Upper lobe of right lung (tissue), 1 donor: ENCODE measurements at regions not wholly inside any gene's neighbourhood (a gene's known extent, or its start where the extent isn't known, plus 50 kb on each side); places are given as distances from the start of the nearest gene placed in this dataset.

ENCODE experiments used
- ATAC-seq: fragments of 200-7000 bp; cut with Tn5 transposase; one replicate; pipeline ENCODE4 v1.9.1; 2020; ENCODE audit warnings: mild to moderate bottlenecking, moderate library complexity
- DNase-seq: peaks from one replicate; pipeline ENCODE4 v3.0.0-alpha.2; 2020
- H3K27ac ChIP-seq: fragments of 200-600 bp; one replicate; pipeline ENCODE4 v1.8.0; 2022
- H3K27me3 ChIP-seq: fragments of 200-600 bp; one replicate; pipeline ENCODE4 v1.8.0; 2022; ENCODE audit warnings: mild to moderate bottlenecking
- H3K36me3 ChIP-seq: fragments of 200-600 bp; one replicate; pipeline ENCODE4 v1.8.0; 2022
- H3K4me1 ChIP-seq: fragments of 200-600 bp; one replicate; pipeline ENCODE4 v1.8.0; 2022
- H3K4me3 ChIP-seq: fragments of 200-600 bp; one replicate; pipeline ENCODE4 v1.8.0; 2022; ENCODE audit warnings: mild to moderate bottlenecking
- H3K9me3 ChIP-seq: fragments of 200-600 bp; one replicate; pipeline ENCODE4 v1.8.0; 2022
- intact Hi-C: fragments of 100-400 bp; cut with DNase I; formaldehyde crosslinking; loops from one replicate; pipeline ENCODE4 v1.11.0; 2022
- TF ChIP-seq, protein P1 (sequence below): fragments of 200-600 bp; IDR thresholded peaks from one replicate; pipeline ENCODE4 v1.8.0; 2022; ENCODE audit warnings: antibody characterized with exemption
- donor health status: DM: no; HTN: yes; CAD: no; lungs with severe emphysema.

DNA sequence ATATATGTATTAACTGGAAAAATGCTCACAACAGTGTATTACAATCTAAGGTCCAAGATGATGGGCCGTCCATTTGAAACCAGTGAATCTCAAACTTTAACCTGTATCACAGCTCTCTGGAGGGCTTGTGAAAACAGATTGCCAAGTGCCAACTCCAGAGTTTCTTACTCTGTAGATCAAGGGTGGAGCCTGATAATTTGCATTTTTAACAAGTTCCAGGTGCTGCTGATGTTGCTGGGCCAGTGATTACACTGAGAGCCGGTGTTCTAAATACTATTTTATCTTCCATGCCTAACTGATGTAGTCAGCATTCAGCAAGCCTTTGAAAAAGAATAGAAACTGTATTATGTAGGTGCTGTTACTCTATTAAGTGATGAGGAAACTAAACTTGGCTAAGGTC lies 269.9 kb upstream of the FERD3L start:
- ATAC-seq (no peak), DNase-seq (no peak)
- Histone ChIP-seq H3K27me3 (no peaks in the 10 kb centered on the region), H3K4me1 (no peaks in the 10 kb centered on the region), H3K36me3 (no peaks in the 10 kb centered on the region), H3K9me3 (no peaks in the 10 kb centered on the region), H3K4me3 (no peak overlapping the region), H3K27ac (no peak overlapping the region)
- TF ChIP-seq, protein P1, sequence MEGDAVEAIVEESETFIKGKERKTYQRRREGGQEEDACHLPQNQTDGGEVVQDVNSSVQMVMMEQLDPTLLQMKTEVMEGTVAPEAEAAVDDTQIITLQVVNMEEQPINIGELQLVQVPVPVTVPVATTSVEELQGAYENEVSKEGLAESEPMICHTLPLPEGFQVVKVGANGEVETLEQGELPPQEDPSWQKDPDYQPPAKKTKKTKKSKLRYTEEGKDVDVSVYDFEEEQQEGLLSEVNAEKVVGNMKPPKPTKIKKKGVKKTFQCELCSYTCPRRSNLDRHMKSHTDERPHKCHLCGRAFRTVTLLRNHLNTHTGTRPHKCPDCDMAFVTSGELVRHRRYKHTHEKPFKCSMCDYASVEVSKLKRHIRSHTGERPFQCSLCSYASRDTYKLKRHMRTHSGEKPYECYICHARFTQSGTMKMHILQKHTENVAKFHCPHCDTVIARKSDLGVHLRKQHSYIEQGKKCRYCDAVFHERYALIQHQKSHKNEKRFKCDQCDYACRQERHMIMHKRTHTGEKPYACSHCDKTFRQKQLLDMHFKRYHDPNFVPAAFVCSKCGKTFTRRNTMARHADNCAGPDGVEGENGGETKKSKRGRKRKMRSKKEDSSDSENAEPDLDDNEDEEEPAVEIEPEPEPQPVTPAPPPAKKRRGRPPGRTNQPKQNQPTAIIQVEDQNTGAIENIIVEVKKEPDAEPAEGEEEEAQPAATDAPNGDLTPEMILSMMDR: no peak
- intact Hi-C loops: no loop called here

DNA sequence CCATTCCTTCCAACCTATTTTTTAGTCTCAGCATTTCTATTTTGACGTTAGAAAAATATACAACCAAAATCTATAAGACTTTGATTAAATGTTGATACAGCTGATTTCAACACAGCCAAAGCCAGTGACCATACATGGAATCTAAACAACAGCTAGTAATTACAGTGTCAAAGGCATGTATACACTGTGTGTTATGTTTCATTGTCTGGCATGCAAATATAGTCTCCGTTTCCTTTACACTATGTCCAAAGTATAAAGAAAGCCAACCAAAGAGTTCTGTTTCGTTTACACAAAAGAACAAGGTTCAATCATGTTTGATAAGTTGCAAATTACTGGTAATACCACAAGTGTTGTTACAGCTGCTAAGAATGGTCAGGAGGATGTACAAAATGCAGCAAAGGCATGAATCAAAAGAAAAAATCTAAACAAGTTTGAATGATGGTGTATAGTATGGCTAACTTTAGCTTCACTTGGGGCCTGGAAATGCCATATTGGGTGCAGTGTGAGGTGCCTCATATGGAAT lies 268.3 kb upstream of the FERD3L start:
- Histone ChIP-seq H3K27me3 (no peaks in the 10 kb centered on the region), H3K4me3 (no peak overlapping the region), H3K36me3 (no peaks in the 10 kb centered on the region), H3K27ac (no peak overlapping the region), H3K9me3 (no peaks in the 10 kb centered on the region), H3K4me1 (no peaks in the 10 kb centered on the region)
- ATAC-seq (no peak), DNase-seq (no peak)
- intact Hi-C loops: no loop called here
- TF ChIP-seq, protein P1: no peak

DNA sequence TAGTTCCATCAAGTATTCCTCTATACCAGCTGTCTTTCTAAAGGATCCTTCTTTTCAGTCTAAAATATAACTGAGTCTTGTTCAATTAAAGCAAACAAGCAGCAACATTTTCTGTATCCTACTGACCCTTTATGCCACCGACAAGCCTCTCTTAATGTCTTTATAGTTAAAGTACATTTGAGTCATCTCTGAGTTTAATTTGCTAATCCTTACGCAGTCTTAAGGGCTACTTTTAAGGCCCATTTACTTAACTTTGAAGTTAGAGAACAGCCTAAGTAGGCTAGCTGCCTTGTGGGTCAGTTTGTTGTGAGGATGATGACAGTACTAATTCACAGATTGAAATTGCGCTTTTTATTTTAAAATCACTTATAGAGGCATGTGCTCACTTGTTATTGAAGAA lies 265.5 kb upstream of the FERD3L start:
- TF ChIP-seq, protein P1: no peak
- H3K4me3 ChIP-seq: no peak overlapping the region
- DNase-seq: no peak
- H3K27me3 ChIP-seq: no peaks in the 10 kb centered on the region
- ATAC-seq: no peak
- H3K36me3 ChIP-seq: no peaks in the 10 kb centered on the region
- H3K9me3 ChIP-seq: no peaks in the 10 kb centered on the region
- no peaks in the 10 kb centered on the region for H3K4me1 ChIP-seq
- H3K27ac ChIP-seq: no peak overlapping the region
- intact Hi-C loops: no loop called here

DNA sequence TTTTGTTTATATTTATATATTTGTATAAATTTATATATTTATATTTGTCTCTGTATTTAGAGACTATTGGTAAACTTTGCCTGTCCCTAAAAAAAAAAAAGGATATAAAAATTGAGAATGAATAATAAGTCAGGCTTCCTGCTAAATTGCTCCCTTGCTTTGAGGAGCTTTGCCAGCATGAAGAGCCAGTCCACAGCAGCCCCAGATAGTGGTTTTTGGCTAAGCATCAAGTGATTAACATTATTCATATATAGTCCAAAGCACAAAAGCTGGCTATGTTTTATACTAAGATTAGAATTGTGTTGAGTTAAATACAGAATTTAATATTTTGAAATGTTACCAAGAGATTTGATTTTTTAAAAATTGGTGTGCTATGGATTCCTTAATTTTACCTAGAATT lies 264.9 kb upstream of the FERD3L start:
- Histone ChIP-seq H3K27me3 (no peaks in the 10 kb centered on the region), H3K27ac (no peak overlapping the region), H3K9me3 (no peaks in the 10 kb centered on the region), H3K36me3 (no peaks in the 10 kb centered on the region), H3K4me1 (no peaks in the 10 kb centered on the region), H3K4me3 (no peak overlapping the region)
- intact Hi-C loops: no loop called here
- TF ChIP-seq, protein P1: no peak
- no peak for DNase-seq
- no peak for ATAC-seq

DNA sequence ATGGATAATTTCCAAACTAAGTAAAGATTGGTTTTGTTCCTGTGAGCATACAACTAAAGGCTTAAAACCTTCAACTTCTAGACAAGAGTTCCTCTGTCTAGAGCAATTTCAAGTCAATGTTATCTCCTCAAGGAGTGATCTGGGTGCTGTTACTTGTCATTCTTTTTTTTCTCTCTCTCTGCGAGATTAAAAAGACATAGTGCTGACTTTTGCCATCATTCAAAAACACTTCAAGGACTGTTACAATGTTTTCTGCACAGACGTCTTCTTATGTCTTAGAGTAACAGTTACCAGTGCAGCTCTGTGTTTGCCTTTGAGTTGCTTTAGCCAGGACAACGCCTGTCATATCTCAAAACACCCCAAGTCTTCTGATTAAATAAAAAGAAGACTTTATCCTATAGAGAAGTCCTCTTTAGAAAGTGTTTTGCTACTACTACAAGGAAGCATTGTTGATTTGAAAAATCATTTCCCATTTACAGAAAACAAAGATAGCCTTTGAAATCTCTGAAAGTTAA lies 263.5 kb upstream of the FERD3L start:
- no peak for ATAC-seq
- no peak overlapping the region for H3K4me3 ChIP-seq
- H3K4me1 ChIP-seq: no peaks in the 10 kb centered on the region
- intact Hi-C loops: no loop called here
- DNase-seq: no peak
- H3K36me3 ChIP-seq: no peaks in the 10 kb centered on the region
- H3K27ac ChIP-seq: no peak overlapping the region
- H3K9me3 ChIP-seq: no peaks in the 10 kb centered on the region
- no peaks in the 10 kb centered on the region for H3K27me3 ChIP-seq
- TF ChIP-seq, protein P1: no peak

DNA sequence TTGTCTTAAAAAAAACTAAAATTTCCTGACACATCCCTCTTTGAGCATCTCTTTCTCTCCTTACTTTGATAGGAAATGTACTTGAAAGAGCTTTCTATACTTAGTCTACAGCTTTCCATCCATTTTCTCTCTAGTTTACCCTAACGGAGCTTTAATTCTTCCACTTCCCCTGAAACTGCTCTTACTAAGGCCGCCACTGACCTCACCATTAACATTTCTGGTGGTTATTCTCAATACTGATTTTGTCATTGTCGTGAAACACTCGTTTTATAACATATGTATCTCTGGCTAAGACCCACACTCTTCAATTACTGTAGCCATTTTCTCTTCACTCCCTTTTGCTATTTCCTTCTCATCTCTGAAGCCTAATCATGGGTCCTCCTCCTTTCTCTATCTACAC lies 262.0 kb upstream of the FERD3L start:
- DNase-seq (no peak), ATAC-seq (no peak)
- TF ChIP-seq, protein P1: no peak
- H3K27me3 ChIP-seq: no peaks in the 10 kb centered on the region
- H3K36me3 ChIP-seq: no peaks in the 10 kb centered on the region
- no peaks in the 10 kb centered on the region for H3K4me1 ChIP-seq
- H3K9me3 ChIP-seq: no peaks in the 10 kb centered on the region
- intact Hi-C loops: no loop called here
- no peak overlapping the region for H3K27ac ChIP-seq
- H3K4me3 ChIP-seq: no peak overlapping the region
